HCT116 (cell line): ENCODE measurements at regions not wholly inside any gene's neighbourhood (a gene's known extent, or its start where the extent isn't known, plus 50 kb on each side); places are given as distances from the start of the nearest gene placed in this dataset.

Experiments
- EZH2 ChIP-seq: fragments of 200-600 bp; sonication (generic); IDR thresholded peaks from 2 replicates; pipeline ENCODE4 v1.6.1; 2017; ENCODE audit warnings: antibody characterized with exemption, mixed run types
- EZH2phosphoT487 ChIP-seq: fragments of 200-600 bp; IDR thresholded peaks from 2 replicates; pipeline ENCODE4 v1.6.1; 2018; ENCODE audit warnings: antibody characterized with exemption, borderline replicate concordance
- POLR2A ChIP-seq: IDR thresholded peaks from 2 replicates; pipeline ENCODE4 v1.7.0; 2011; ENCODE audit warnings: borderline replicate concordance; ENCODE audit not compliant: insufficient read depth, insufficient read length; ENCODE audit errors: extremely low read depth
- SP1 ChIP-seq: IDR thresholded peaks from 2 replicates; pipeline ENCODE4 v1.6.1; 2012; ENCODE audit warnings: low read depth
- TF ChIP-seq, protein P1 (sequence below), 3 experiments: fragments of 200-600 bp in 1 of 3; sonication (generic) in 1 of 3; IDR thresholded peaks in 2 of 3; conservative IDR thresholded peaks in 1 of 3; 2 replicates each; pipeline ENCODE4 v1.5.1; 2012 to 2017; ENCODE audit warnings: low read depth in 2 of 3, low read length in 2 of 3, antibody characterized with exemption in 1 of 3, borderline replicate concordance in 1 of 3, control low read depth in 1 of 3, mild to moderate bottlenecking in 1 of 3, mixed read lengths in 1 of 3, mixed run types in 1 of 3, moderate library complexity in 1 of 3; ENCODE audit not compliant: insufficient read depth in 1 of 3

DNA sequence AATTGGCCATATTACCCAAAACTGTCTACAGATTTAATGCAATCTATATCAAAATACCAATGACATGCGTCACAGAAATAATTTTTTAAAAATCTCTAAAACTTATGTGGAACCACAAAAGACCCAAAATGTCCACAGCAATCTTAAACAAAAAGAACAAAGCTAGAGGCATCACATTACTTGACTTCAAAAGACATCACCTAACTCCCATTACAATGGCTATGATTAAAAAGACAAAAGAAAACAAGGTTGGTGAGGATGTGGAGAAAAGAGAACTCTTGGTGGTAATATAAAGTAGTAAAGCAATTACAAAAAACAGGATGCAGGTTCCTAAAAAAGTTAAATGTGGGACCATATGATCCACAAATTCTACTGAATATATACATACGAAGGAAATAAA is 187.6 kb upstream of the CNTN6 start:
- TF ChIP-seq, protein P1, sequence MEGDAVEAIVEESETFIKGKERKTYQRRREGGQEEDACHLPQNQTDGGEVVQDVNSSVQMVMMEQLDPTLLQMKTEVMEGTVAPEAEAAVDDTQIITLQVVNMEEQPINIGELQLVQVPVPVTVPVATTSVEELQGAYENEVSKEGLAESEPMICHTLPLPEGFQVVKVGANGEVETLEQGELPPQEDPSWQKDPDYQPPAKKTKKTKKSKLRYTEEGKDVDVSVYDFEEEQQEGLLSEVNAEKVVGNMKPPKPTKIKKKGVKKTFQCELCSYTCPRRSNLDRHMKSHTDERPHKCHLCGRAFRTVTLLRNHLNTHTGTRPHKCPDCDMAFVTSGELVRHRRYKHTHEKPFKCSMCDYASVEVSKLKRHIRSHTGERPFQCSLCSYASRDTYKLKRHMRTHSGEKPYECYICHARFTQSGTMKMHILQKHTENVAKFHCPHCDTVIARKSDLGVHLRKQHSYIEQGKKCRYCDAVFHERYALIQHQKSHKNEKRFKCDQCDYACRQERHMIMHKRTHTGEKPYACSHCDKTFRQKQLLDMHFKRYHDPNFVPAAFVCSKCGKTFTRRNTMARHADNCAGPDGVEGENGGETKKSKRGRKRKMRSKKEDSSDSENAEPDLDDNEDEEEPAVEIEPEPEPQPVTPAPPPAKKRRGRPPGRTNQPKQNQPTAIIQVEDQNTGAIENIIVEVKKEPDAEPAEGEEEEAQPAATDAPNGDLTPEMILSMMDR (IDR thresholded peaks at IDR 0.05 in 2 of 3, conservative IDR thresholded peaks at IDR 0.05 in 1 of 3; ENCODE audit: borderline replicate concordance in 1 of 3, insufficient read depth in 1 of 3, low read depth in 2 of 3, low read length in 2 of 3) = no peak
- TF ChIP-seq SP1 = no peak
- no peak for TF ChIP-seq POLR2A
- no peak for TF ChIP-seq EZH2phosphoT487
- TF ChIP-seq EZH2 = no peak
